Neural cell (in vitro differentiated cells): ENCODE measurements at regions not wholly inside any gene's neighbourhood (a gene's known extent, or its start where the extent isn't known, plus 50 kb on each side); places are given as distances from the start of the nearest gene placed in this dataset.

Experiments
- CTCF ChIP-seq: fragments of 450-650 bp; IDR thresholded peaks from 2 replicates; pipeline ENCODE4 v1.5.1; 2014; ENCODE audit warnings: antibody characterized with exemption, mild to moderate bottlenecking, moderate library complexity; ENCODE audit not compliant: poor library complexity, severe bottlenecking
- EP300 ChIP-seq: fragments of 450-650 bp; conservative IDR thresholded peaks from 2 replicates; pipeline ENCODE4 v1.6.1; 2014; ENCODE audit warnings: antibody characterized with exemption, mild to moderate bottlenecking, moderate library complexity; ENCODE audit not compliant: poor library complexity, severe bottlenecking
- EZH2 ChIP-seq: fragments of 200-600, 300-800 bp; shearing (Covaris generic), sonication (generic); IDR thresholded peaks from 2 replicates; pipeline ENCODE4 v1.6.1; 2014; ENCODE audit warnings: antibody characterized with exemption, low read length, borderline replicate concordance, mild to moderate bottlenecking; ENCODE audit not compliant: insufficient read depth, poor library complexity, severe bottlenecking
- MXI1 ChIP-seq: fragments of 450-650 bp; conservative IDR thresholded peaks from 2 replicates; pipeline ENCODE4 v1.6.1; 2014; ENCODE audit warnings: antibody characterized with exemption, mild to moderate bottlenecking; ENCODE audit not compliant: poor library complexity, severe bottlenecking
- POLR2AphosphoS5 ChIP-seq: IDR thresholded peaks from 2 replicates; pipeline ENCODE4 v1.6.1; 2012
- RAD21 ChIP-seq: fragments of 450-650 bp; conservative IDR thresholded peaks from 2 replicates; pipeline ENCODE4 v1.6.1; 2014; ENCODE audit warnings: antibody characterized with exemption, mild to moderate bottlenecking, moderate library complexity
- REST ChIP-seq: IDR thresholded peaks from 2 replicates; pipeline ENCODE4 v1.6.1; 2012; ENCODE audit warnings: borderline replicate concordance
- SMC3 ChIP-seq: fragments of 450-650 bp; conservative IDR thresholded peaks from 2 replicates; pipeline ENCODE4 v1.6.1; 2014; ENCODE audit warnings: antibody characterized with exemption, mild to moderate bottlenecking, moderate library complexity; ENCODE audit not compliant: poor library complexity
- TAF1 ChIP-seq: IDR thresholded peaks from 2 replicates; pipeline ENCODE4 v1.6.1; 2012; ENCODE audit warnings: low read depth

- TF ChIP-seq EP300 (no peak), CTCF (no peak), POLR2AphosphoS5 (no peak), REST (no peak), TAF1 (no peak), EZH2 (no peak), MXI1 (no peak), SMC3 (no peak), RAD21 (no peak)
Observed at GRCh38 chr1:175812936-175813335, 69.5 kb upstream of the TNR start.
